AG04449 (cell line): ENCODE measurements at regions not wholly inside any gene's neighbourhood (a gene's known extent, or its start where the extent isn't known, plus 50 kb on each side); places are given as distances from the start of the nearest gene placed in this dataset.

Source experiments
- CTCF ChIA-PET: fragments of 350-600 bp; formaldehyde crosslinking; extraction: SDS; loops from one replicate; lab custom pipeline; 2021; ENCODE audit warnings: antibody characterized with exemption; lab: Yijun Ruan, JAX
- POLR2A ChIA-PET: fragments of 400-600, 350-600 bp; formaldehyde crosslinking; extraction: SDS; loops from one replicate; lab custom pipeline; 2020; ENCODE audit warnings: antibody characterized with exemption, inconsistent platforms; lab: Yijun Ruan, JAX
- DNase-seq: peaks from one replicate; pipeline ENCODE4 v3.0.0-alpha.2; 2010; ENCODE audit warnings: low read depth, low spot score
- H3K4me3 ChIP-seq: 2 replicates; pipeline ENCODE4 v1.5.1; 2011; ENCODE audit warnings: low read depth, mild to moderate bottlenecking, control low read depth, low read length
- TF ChIP-seq, protein P1 (sequence below): IDR thresholded peaks from one replicate; pipeline ENCODE4 v1.5.1; 2011; ENCODE audit warnings: mild to moderate bottlenecking, moderate library complexity, low read length, control low read depth, inconsistent platforms; ENCODE audit not compliant: insufficient read depth; ENCODE audit errors: missing control alignments

DNA sequence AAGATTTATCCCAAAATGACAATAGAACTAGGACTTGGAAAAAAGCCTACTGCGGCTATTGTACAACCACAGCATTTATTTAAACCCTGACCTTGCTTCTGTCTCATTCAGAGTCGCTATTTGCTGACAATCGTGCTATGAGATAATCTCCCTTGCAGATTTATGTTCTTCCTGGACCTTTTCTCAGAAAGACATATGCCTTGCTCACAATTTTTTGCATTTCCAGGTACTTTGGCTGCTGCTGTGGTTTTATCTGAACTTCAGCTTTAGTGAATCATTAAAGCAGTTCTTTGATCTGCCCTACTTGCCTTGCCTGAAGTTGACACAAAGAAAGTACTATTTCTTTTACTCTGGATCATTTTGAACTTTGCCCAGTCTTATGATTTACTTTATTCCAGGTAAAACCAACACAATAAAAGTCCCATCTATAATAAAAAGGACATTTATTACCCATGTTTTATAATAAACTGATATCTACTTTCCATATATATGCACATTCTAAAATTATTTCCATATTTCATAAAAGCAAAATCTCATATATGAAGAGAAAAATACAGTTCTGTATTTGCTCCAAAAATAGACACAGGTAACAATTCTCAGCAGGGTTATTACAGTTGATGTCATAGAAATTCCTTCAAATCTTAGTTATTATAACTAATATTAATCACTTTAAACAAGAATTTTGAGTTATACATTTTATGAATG is 63.4 kb upstream of the CARD18 start:
- H3K4me3 ChIP-seq, result no peak overlapping the region
- no peak for DNase-seq
- ChIA-PET CTCF (no interaction called here), POLR2A (no interaction called here)
- TF ChIP-seq, protein P1, sequence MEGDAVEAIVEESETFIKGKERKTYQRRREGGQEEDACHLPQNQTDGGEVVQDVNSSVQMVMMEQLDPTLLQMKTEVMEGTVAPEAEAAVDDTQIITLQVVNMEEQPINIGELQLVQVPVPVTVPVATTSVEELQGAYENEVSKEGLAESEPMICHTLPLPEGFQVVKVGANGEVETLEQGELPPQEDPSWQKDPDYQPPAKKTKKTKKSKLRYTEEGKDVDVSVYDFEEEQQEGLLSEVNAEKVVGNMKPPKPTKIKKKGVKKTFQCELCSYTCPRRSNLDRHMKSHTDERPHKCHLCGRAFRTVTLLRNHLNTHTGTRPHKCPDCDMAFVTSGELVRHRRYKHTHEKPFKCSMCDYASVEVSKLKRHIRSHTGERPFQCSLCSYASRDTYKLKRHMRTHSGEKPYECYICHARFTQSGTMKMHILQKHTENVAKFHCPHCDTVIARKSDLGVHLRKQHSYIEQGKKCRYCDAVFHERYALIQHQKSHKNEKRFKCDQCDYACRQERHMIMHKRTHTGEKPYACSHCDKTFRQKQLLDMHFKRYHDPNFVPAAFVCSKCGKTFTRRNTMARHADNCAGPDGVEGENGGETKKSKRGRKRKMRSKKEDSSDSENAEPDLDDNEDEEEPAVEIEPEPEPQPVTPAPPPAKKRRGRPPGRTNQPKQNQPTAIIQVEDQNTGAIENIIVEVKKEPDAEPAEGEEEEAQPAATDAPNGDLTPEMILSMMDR, result no peak

DNA sequence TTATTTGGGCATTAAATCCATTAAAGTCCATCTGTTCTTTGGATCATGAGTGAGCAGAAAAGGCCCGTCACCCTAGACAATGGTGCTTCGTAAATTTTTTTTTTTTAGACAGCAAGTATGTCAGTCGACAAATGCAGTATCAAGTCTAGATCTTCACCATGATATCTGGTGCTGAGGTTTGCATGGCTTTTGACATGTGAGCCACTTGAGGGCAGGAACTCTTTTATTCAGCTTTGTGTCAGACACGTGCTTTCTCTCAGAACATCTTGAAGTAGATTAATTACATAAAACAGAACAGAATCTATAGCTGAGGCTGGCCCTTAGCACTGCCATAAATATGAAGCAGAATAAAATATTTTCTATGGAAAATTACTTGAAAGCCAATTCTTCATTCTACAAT is 62.9 kb upstream of the CARD18 start:
- ChIA-PET CTCF (interaction anchor here (0.9 kb wide), 1 partner anchor 27 kb away, joined by 3 read pairs; no protein-coding TSS in a partner anchor), POLR2A (no interaction called here)
- TF ChIP-seq, protein P1, result no peak
- no peak for DNase-seq
- no peak overlapping the region for H3K4me3 ChIP-seq

DNA sequence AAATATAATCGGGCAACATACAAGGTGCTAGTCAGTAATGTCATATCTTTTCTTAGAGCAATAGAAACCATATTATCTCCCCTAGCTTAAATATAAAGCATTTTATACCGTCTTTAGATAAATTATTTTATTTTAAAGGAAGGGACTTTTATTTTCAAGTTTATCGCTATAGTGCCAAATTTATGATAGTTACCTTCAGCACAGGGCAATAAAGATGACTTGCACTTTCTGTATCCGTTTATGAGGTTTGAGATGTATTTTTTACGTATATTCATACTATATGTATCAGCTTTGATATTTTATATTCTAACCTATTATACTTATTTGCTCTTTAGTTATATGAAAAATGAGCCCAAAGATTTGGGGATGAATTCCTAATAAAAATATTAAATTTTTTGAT is 61.6 kb upstream of the CARD18 start:
- CTCF ChIA-PET, result no interaction called here

DNA sequence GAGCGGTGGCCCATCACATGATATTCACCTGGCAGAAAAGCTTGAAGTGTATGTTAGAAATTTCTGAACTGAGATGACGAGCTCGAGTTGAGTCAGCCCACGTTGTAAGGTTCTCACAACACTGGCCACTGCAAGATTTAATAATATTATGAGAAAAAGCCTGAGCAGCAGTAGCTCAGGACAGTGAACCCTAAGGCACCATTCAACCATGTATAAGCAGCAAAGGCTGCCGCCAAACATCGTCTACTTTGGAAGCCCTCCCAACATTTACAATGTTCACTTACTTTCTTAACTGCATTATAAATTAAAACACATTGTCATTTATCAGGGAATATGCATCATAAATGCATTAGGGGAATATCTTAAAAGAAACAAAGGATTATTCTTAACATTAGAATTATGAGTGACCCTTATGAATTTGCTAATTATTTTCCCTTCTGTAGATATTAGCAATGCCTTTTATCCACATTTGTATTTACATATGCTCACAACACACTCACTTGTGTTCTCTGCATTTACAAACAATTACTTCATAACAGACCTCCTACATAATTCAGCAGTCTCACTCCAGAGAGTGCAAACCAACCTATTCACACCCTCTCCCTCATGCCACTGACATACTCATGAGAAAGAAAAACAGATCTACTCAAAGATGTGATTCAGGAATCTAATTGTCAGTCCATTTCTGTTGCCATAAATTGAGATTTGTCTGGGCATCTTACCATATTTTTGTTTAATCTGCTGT is 57.7 kb upstream of the CARD18 start:
- no peak overlapping the region for H3K4me3 ChIP-seq
- TF ChIP-seq, protein P1, result no peak
- CTCF ChIA-PET, result no interaction called here
- POLR2A ChIA-PET, result no interaction called here
- DNase-seq, result no peak

More for the DNA sequence above, 61.6 kb upstream of the CARD18 start:
- TF ChIP-seq, protein P1, result no peak
- no peak overlapping the region for H3K4me3 ChIP-seq
- DNase-seq, result no peak
- POLR2A ChIA-PET, result no interaction called here

DNA sequence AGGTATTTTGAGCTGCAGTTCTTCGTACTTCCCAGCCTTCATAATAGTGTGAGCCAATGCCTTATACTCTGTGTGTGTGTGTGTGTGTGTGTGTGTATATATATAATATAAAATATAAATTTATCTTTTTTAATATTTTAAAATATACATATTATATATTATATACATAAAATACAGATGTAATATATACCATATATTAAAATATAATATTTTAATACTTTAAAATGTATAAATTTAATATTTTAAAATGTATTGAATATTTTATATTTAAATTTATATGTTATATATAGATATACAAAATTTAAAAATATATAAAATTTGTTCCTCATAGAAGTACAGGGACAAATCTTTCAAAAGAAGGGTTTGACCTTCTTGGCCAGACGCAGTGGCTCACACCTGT is 53.7 kb upstream of the CARD18 start:
- POLR2A ChIA-PET, result no interaction called here
- CTCF ChIA-PET, result no interaction called here
- TF ChIP-seq, protein P1, result no peak
- H3K4me3 ChIP-seq, result no peak overlapping the region
- DNase-seq, result no peak

DNA sequence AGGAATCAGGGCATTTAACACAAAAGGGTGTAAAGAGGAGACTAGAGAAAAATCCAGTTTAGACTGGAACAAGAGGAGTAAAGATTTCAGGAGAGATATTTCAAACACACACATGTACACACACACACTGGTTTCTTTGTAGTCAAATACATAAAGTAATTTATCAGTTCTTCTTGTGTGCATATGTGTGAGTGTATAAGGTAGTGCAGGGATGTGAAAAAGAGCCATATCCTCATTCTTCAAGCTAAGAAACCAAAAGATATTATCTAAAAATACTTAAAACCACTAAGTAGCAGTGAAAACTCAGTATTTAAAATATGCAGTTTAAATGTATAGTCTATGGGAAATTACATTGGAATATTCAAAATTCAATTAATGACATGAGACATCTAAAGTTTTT is 52.5 kb upstream of the CARD18 start:
- ChIA-PET POLR2A (no interaction called here), CTCF (no interaction called here)
- no peak overlapping the region for H3K4me3 ChIP-seq
- TF ChIP-seq, protein P1, result no peak
- no peak for DNase-seq
